WTC11 (cell line): ENCODE measurements at regions not wholly inside any gene's neighbourhood (a gene's known extent, or its start where the extent isn't known, plus 50 kb on each side); places are given as distances from the start of the nearest gene placed in this dataset.

Experiments
- ATAC-seq: fragments of 200-7000 bp; cut with Tn5 transposase; 2 replicates; pipeline ENCODE4 v1.10.0; 2021; ENCODE audit warnings: mild to moderate bottlenecking, moderate library complexity
- CTCF ChIA-PET: fragments of 300-600 bp; sonication (Branson Sonifier 250); formaldehyde crosslinking; loops from one replicate; lab custom pipeline; 2021; ENCODE audit warnings: antibody characterized with exemption; lab: Charles Lee
- POLR2A ChIA-PET: fragments of 350-600 bp; sonication (Branson Sonifier 250); formaldehyde crosslinking; loops from one replicate; lab custom pipeline; 2021; ENCODE audit warnings: antibody characterized with exemption; lab: Charles Lee
- DNase-seq: peaks from one replicate; pipeline ENCODE4 v3.0.0; 2021; ENCODE audit warnings: low spot score
- H3K27ac Mint-ChIP-seq: 2 replicates; pipeline ENCODE4 v1.8.0; 2021; ENCODE audit warnings: mixed read lengths
- H3K27me3 Mint-ChIP-seq: 2 replicates; pipeline ENCODE4 v1.8.0; 2021; ENCODE audit warnings: low read depth, mild to moderate bottlenecking, moderate library complexity, mixed read lengths
- H3K36me3 Mint-ChIP-seq: 2 replicates; pipeline ENCODE4 v1.8.0; 2021; ENCODE audit warnings: mixed read lengths
- H3K4me1 Mint-ChIP-seq: 2 replicates; pipeline ENCODE4 v1.8.0; 2022; ENCODE audit warnings: mixed read lengths
- H3K4me3 Mint-ChIP-seq: 2 replicates; pipeline ENCODE4 v1.8.0; 2021; ENCODE audit warnings: mild to moderate bottlenecking, moderate library complexity, mixed read lengths
- H3K9me3 Mint-ChIP-seq: 2 replicates; pipeline ENCODE4 v1.8.0; 2021; ENCODE audit warnings: mixed read lengths
- AR ChIP-seq: fragments of 250-450 bp; sonication (Bioruptor Pico); IDR thresholded peaks from 2 replicates; pipeline ENCODE4 v1.9.0; 2021; ENCODE audit warnings: mild to moderate bottlenecking
- CBFB ChIP-seq: sonication (generic); formaldehyde crosslinking; IDR thresholded peaks from 2 replicates; pipeline ENCODE4 v1.8.1; 2022; ENCODE audit warnings: mild to moderate bottlenecking, low read depth, missing genetic modification reagents
- ESRRA ChIP-seq: sonication (generic); formaldehyde crosslinking; IDR thresholded peaks from 2 replicates; pipeline ENCODE4 v1.8.1; 2022; ENCODE audit warnings: mild to moderate bottlenecking, missing genetic modification reagents, borderline replicate concordance
- ETV6 ChIP-seq: sonication (generic); formaldehyde crosslinking; IDR thresholded peaks from 2 replicates; pipeline ENCODE4 v1.8.1; 2022; ENCODE audit warnings: mild to moderate bottlenecking, missing genetic modification reagents
- FOXJ3 ChIP-seq: sonication (generic); formaldehyde crosslinking; IDR thresholded peaks from 2 replicates; pipeline ENCODE4 v1.9.0; 2021; ENCODE audit warnings: missing genetic modification reagents, mild to moderate bottlenecking, borderline replicate concordance
- FOXP1 ChIP-seq: sonication (generic); formaldehyde crosslinking; IDR thresholded peaks from 2 replicates; pipeline ENCODE4 v1.8.0; 2022; ENCODE audit warnings: missing genetic modification reagents, mild to moderate bottlenecking, moderate library complexity, borderline replicate concordance
- JAZF1 ChIP-seq: fragments of 250-450 bp; sonication (Bioruptor Pico); IDR thresholded peaks from 2 replicates; pipeline ENCODE4 v1.9.0; 2021; ENCODE audit warnings: moderate library complexity, mild to moderate bottlenecking, inconsistent platforms
- NR1H2 ChIP-seq: sonication (generic); formaldehyde crosslinking; IDR thresholded peaks from 2 replicates; pipeline ENCODE4 v1.9.0; 2021; ENCODE audit warnings: mild to moderate bottlenecking, moderate library complexity, missing genetic modification reagents
- OVOL2 ChIP-seq: fragments of 250-450 bp; sonication (Bioruptor Pico); IDR thresholded peaks from 2 replicates; pipeline ENCODE4 v1.9.0; 2021; ENCODE audit warnings: mild to moderate bottlenecking, borderline replicate concordance
- PRDM15 ChIP-seq: sonication (generic); formaldehyde crosslinking; IDR thresholded peaks from 2 replicates; pipeline ENCODE4 v1.8.0; 2022; ENCODE audit warnings: missing genetic modification reagents
- SMAD3 ChIP-seq: sonication (generic); formaldehyde crosslinking; IDR thresholded peaks from 2 replicates; pipeline ENCODE4 v1.8.0; 2022; ENCODE audit warnings: missing genetic modification reagents, mild to moderate bottlenecking, borderline replicate concordance
- SP1 ChIP-seq: sonication (generic); formaldehyde crosslinking; conservative IDR thresholded peaks from 2 replicates; pipeline ENCODE4 v1.8.1; 2022; ENCODE audit warnings: missing genetic modification reagents
- TP53 ChIP-seq: sonication (generic); formaldehyde crosslinking; IDR thresholded peaks from 2 replicates; pipeline ENCODE4 v1.8.1; 2023; ENCODE audit warnings: mild to moderate bottlenecking, missing genetic modification reagents
- USF1 ChIP-seq: sonication (generic); formaldehyde crosslinking; IDR thresholded peaks from 2 replicates; pipeline ENCODE4 v1.8.0; 2022; ENCODE audit warnings: mild to moderate bottlenecking, missing genetic modification reagents
- ZBTB21 ChIP-seq: sonication (generic); formaldehyde crosslinking; IDR thresholded peaks from 2 replicates; pipeline ENCODE4 v1.8.1; 2023; ENCODE audit warnings: mild to moderate bottlenecking, missing genetic modification reagents, borderline replicate concordance
- ZNF263 ChIP-seq: sonication (generic); formaldehyde crosslinking; IDR thresholded peaks from 2 replicates; pipeline ENCODE4 v1.8.1; 2022; ENCODE audit warnings: low read depth, mild to moderate bottlenecking, moderate library complexity, missing genetic modification reagents
- ZNF281 ChIP-seq: sonication (generic); formaldehyde crosslinking; IDR thresholded peaks from 2 replicates; pipeline ENCODE4 v1.8.0; 2023; ENCODE audit warnings: mild to moderate bottlenecking, missing genetic modification reagents
- ZNF423 ChIP-seq: fragments of 250-450 bp; sonication (Bioruptor Pico); IDR thresholded peaks from 2 replicates; pipeline ENCODE4 v2.1.2; 2022; ENCODE audit warnings: mild to moderate bottlenecking, moderate library complexity
- ZNF512 ChIP-seq: sonication (generic); formaldehyde crosslinking; IDR thresholded peaks from 2 replicates; pipeline ENCODE4 v1.8.1; 2022; ENCODE audit warnings: missing genetic modification reagents, borderline replicate concordance

GRCh38 chr7:52074912-52075311, 758.3 kb upstream of the COBL start:
- Mint-ChIP-seq H3K27me3 (no peaks in the 10 kb centered on the region), H3K4me3 (no peak overlapping the region)
- TF ChIP-seq AR (CRISPR knock-in tag) (no peak), ZNF423 (CRISPR knock-in tag) (no peak), ZBTB21 (no peak), FOXJ3 (no peak), USF1 (CRISPR knock-in tag) (no peak), SP1 (CRISPR knock-in tag) (no peak), TP53 (CRISPR knock-in tag) (no peak), ZNF512 (CRISPR knock-in tag) (no peak), PRDM15 (CRISPR knock-in tag) (no peak), SMAD3 (CRISPR knock-in tag) (no peak), NR1H2 (CRISPR knock-in tag) (no peak), OVOL2 (CRISPR knock-in tag) (no peak), CBFB (CRISPR knock-in tag) (no peak)
- TF ChIP-seq, all 79 proteins: peak for 0
- DNase-seq (no peak), ATAC-seq (no peak)
- peaks cover 15% of the 10 kb centered on the region for H3K9me3 Mint-ChIP-seq
- POLR2A ChIA-PET: no interaction called here
- H3K27ac Mint-ChIP-seq: no peak overlapping the region
- H3K36me3 Mint-ChIP-seq: peaks cover 2% of the 10 kb centered on the region; the same call in 1 of the 2 replicates
- H3K4me1 Mint-ChIP-seq: peaks cover 15% of the 10 kb centered on the region
- CTCF ChIA-PET: no interaction called here

GRCh38 chr7:52074071-52074470, 757.5 kb upstream of the COBL start:
- CTCF ChIA-PET: no interaction called here
- peaks cover 2% of the 10 kb centered on the region; the same call in 1 of the 2 replicates for H3K36me3 Mint-ChIP-seq
- ATAC-seq: no peak
- H3K9me3 Mint-ChIP-seq: peaks cover 15% of the 10 kb centered on the region
- H3K27me3 Mint-ChIP-seq: no peaks in the 10 kb centered on the region
- H3K4me1 Mint-ChIP-seq: peaks cover 15% of the 10 kb centered on the region
- POLR2A ChIA-PET: no interaction called here
- no peak for DNase-seq
- no peak overlapping the region for H3K27ac Mint-ChIP-seq
- no peak overlapping the region for H3K4me3 Mint-ChIP-seq
- TF ChIP-seq ESRRA (CRISPR knock-in tag) (no peak), ZNF281 (no peak), FOXP1 (CRISPR knock-in tag) (no peak), JAZF1 (no peak), ETV6 (CRISPR knock-in tag) (no peak), ZNF512 (CRISPR knock-in tag) (no peak), FOXJ3 (no peak), CBFB (CRISPR knock-in tag) (no peak), SP1 (CRISPR knock-in tag) (no peak), ZNF263 (no peak)
